ENCODE measurements at regions not wholly inside any gene's neighbourhood (a gene's known extent, or its start where the extent isn't known, plus 50 kb on each side); places are given as distances from the start of the nearest gene placed in this dataset.

GRCh38 chr16:55179852-55180585 lies 144.0 kb upstream of the IRX6 start:
- no peaks in the 10 kb centered on the region for H3K79me2 ChIP-seq (ENCODE audit: insufficient read depth, low read length)
- no peak overlapping the region for H3K27ac ChIP-seq (ENCODE audit: low read depth, low read length)
- H3K9me3 ChIP-seq (ENCODE audit: low read depth, low read length) = no peaks in the 10 kb centered on the region
- H4K20me1 ChIP-seq (ENCODE audit: insufficient read depth, low read length) = no peaks in the 10 kb centered on the region
- no peak overlapping the region for H3K4me2 ChIP-seq (ENCODE audit: insufficient read depth, low read length)
- no peaks in the 10 kb centered on the region for H3K36me3 ChIP-seq (ENCODE audit: insufficient read depth, low read length)
- TF ChIP-seq, protein P1, sequence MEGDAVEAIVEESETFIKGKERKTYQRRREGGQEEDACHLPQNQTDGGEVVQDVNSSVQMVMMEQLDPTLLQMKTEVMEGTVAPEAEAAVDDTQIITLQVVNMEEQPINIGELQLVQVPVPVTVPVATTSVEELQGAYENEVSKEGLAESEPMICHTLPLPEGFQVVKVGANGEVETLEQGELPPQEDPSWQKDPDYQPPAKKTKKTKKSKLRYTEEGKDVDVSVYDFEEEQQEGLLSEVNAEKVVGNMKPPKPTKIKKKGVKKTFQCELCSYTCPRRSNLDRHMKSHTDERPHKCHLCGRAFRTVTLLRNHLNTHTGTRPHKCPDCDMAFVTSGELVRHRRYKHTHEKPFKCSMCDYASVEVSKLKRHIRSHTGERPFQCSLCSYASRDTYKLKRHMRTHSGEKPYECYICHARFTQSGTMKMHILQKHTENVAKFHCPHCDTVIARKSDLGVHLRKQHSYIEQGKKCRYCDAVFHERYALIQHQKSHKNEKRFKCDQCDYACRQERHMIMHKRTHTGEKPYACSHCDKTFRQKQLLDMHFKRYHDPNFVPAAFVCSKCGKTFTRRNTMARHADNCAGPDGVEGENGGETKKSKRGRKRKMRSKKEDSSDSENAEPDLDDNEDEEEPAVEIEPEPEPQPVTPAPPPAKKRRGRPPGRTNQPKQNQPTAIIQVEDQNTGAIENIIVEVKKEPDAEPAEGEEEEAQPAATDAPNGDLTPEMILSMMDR (IDR thresholded peaks at IDR 0.05; ENCODE audit: extremely low read depth, low read depth, low read length) = no peak
- H3K4me1 ChIP-seq (ENCODE audit: insufficient read depth, low read length) = no peaks in the 10 kb centered on the region
- H2AFZ ChIP-seq (ENCODE audit: low read length) = no peak overlapping the region
- no peak overlapping the region for H3K4me3 ChIP-seq (ENCODE audit: insufficient read depth, low read length)
- no peak for DNase-seq (ENCODE audit: insufficient read length, low spot score, missing footprints)
- no peaks in the 10 kb centered on the region for H3K27me3 ChIP-seq (ENCODE audit: insufficient read depth, low read length)

DNA sequence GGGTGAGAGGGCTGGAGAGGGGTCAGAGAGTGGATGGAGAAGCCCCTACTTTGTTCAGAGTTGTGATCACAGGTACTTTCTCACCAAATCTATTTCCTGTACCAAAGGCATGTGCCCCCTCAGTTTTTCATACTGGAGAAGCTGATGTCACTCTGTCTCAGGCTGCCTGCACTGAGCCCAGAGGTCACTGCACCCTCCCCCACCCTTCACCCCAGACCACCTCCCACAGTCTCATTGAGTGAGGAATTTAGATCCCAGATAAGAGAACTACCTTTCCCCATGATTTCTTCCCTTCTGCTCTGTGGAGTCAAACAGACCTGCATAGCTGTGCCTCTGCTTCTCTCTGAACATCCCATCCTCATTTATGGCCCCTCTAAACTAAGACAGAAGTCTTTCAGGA lies 140.0 kb upstream of the IRX6 start:
- no peak overlapping the region for H2AFZ ChIP-seq (ENCODE audit: low read length)
- no peak overlapping the region for H3K4me3 ChIP-seq (ENCODE audit: insufficient read depth, low read length)

GRCh38 chr16:55184619-55185018 lies 139.4 kb upstream of the IRX6 start:
- H3K79me2 ChIP-seq (ENCODE audit: insufficient read depth, low read length) = no peaks in the 10 kb centered on the region
- TF ChIP-seq, protein P1 (IDR thresholded peaks at IDR 0.05; ENCODE audit: extremely low read depth, low read depth, low read length) = no peak
- no peaks in the 10 kb centered on the region for H3K4me1 ChIP-seq (ENCODE audit: insufficient read depth, low read length)
- H3K27me3 ChIP-seq (ENCODE audit: insufficient read depth, low read length) = no peaks in the 10 kb centered on the region
- no peaks in the 10 kb centered on the region for H4K20me1 ChIP-seq (ENCODE audit: insufficient read depth, low read length)
- H3K4me2 ChIP-seq (ENCODE audit: insufficient read depth, low read length) = no peak overlapping the region
- H3K9me3 ChIP-seq (ENCODE audit: low read depth, low read length) = no peaks in the 10 kb centered on the region
- no peak overlapping the region for H3K4me3 ChIP-seq (ENCODE audit: insufficient read depth, low read length)
- no peak overlapping the region for H2AFZ ChIP-seq (ENCODE audit: low read length)
- no peak overlapping the region for H3K27ac ChIP-seq (ENCODE audit: low read depth, low read length)
- DNase-seq (ENCODE audit: insufficient read length, low spot score, missing footprints) = no peak
- no peaks in the 10 kb centered on the region for H3K36me3 ChIP-seq (ENCODE audit: insufficient read depth, low read length)

More for the DNA sequence above, 140.0 kb upstream of the IRX6 start:
- H3K79me2 ChIP-seq (ENCODE audit: insufficient read depth, low read length) = no peaks in the 10 kb centered on the region
- no peaks in the 10 kb centered on the region for H3K27me3 ChIP-seq (ENCODE audit: insufficient read depth, low read length)
- no peak overlapping the region for H3K27ac ChIP-seq (ENCODE audit: low read depth, low read length)
- no peak for DNase-seq (ENCODE audit: insufficient read length, low spot score, missing footprints)
- no peaks in the 10 kb centered on the region for H3K9me3 ChIP-seq (ENCODE audit: low read depth, low read length)
- no peaks in the 10 kb centered on the region for H4K20me1 ChIP-seq (ENCODE audit: insufficient read depth, low read length)
- no peak overlapping the region for H3K4me2 ChIP-seq (ENCODE audit: insufficient read depth, low read length)
- no peaks in the 10 kb centered on the region for H3K4me1 ChIP-seq (ENCODE audit: insufficient read depth, low read length)
- TF ChIP-seq, protein P1 (IDR thresholded peaks at IDR 0.05; ENCODE audit: extremely low read depth, low read depth, low read length) = no peak
- H3K36me3 ChIP-seq (ENCODE audit: insufficient read depth, low read length) = no peaks in the 10 kb centered on the region

GRCh38 chr16:55189224-55189623 lies 134.8 kb upstream of the IRX6 start:
- Histone ChIP-seq H3K4me2 (ENCODE audit: insufficient read depth, low read length) (no peak overlapping the region), H3K9me3 (ENCODE audit: low read depth, low read length) (no peaks in the 10 kb centered on the region), H3K79me2 (ENCODE audit: insufficient read depth, low read length) (no peaks in the 10 kb centered on the region), H3K27me3 (ENCODE audit: insufficient read depth, low read length) (no peaks in the 10 kb centered on the region), H2AFZ (ENCODE audit: low read length) (no peak overlapping the region), H3K36me3 (ENCODE audit: insufficient read depth, low read length) (no peaks in the 10 kb centered on the region), H3K27ac (ENCODE audit: low read depth, low read length) (no peak overlapping the region), H4K20me1 (ENCODE audit: insufficient read depth, low read length) (no peaks in the 10 kb centered on the region), H3K4me3 (ENCODE audit: insufficient read depth, low read length) (no peak overlapping the region), H3K4me1 (ENCODE audit: insufficient read depth, low read length) (no peaks in the 10 kb centered on the region)
- DNase-seq (ENCODE audit: insufficient read length, low spot score, missing footprints) = no peak
- TF ChIP-seq, protein P1 (IDR thresholded peaks at IDR 0.05; ENCODE audit: extremely low read depth, low read depth, low read length) = no peak
